Panc1 (cell line): ENCODE measurements at regions not wholly inside any gene's neighbourhood (a gene's known extent, or its start where the extent isn't known, plus 50 kb on each side); places are given as distances from the start of the nearest gene placed in this dataset.

Source experiments
- ATAC-seq: fragments of 200-7000 bp; cut with Tn5 transposase; 2 replicates; pipeline ENCODE4 v1.9.1; 2020; ENCODE audit warnings: mild to moderate bottlenecking, moderate library complexity
- BruUV-seq: library from RNA; stranded (reverse); fragments of 400-500 nt; replicated peaks from 2 replicates; lab custom pipeline; 2021; lab: Mats Ljungman, UMichigan
- CTCF ChIA-PET: fragments of 300-600 bp; sonication (Branson Sonifier 250); formaldehyde crosslinking; loops from one replicate; lab custom pipeline; 2022; ENCODE audit warnings: antibody characterized with exemption; lab: Charles Lee
- POLR2A ChIA-PET: fragments of 300-600 bp; sonication (Branson Sonifier 250); formaldehyde crosslinking; loops from one replicate; lab custom pipeline; 2022; ENCODE audit warnings: antibody characterized with exemption; lab: Charles Lee
- DNase-seq: peaks from one replicate; pipeline ENCODE4 v3.0.0-alpha.2; 2010; ENCODE audit warnings: low read depth, low spot score
- H3K27ac ChIP-seq: 2 replicates; pipeline ENCODE4 v1.5.1; 2011; ENCODE audit warnings: mild to moderate bottlenecking, low read length, inconsistent platforms
- H3K27me3 ChIP-seq: fragments of 200-500 bp; sonication (Bioruptor generic); 2 replicates; pipeline ENCODE4 v1.6.0; 2014; ENCODE audit warnings: low read length, inconsistent platforms; ENCODE audit not compliant: control insufficient read depth, insufficient read depth
- H3K36me3 ChIP-seq: fragments of 200-500 bp; sonication (Bioruptor generic); 2 replicates; pipeline ENCODE4 v1.5.1; 2014; ENCODE audit warnings: inconsistent platforms, mild to moderate bottlenecking, low read length, moderate library complexity; ENCODE audit not compliant: control insufficient read depth, insufficient read depth
- H3K4me1 ChIP-seq: 2 replicates; pipeline ENCODE4 v1.5.1; 2011; ENCODE audit warnings: inconsistent platforms, mild to moderate bottlenecking, low read length, moderate library complexity; ENCODE audit not compliant: control insufficient read depth, insufficient read depth
- H3K4me3 ChIP-seq, 2 experiments: 2 replicates each; pipeline ENCODE4 v1.5.1; 2011 to 2012; ENCODE audit warnings: low read depth in 2 of 2, low read length in 2 of 2, mild to moderate bottlenecking in 2 of 2, inconsistent platforms in 1 of 2, moderate library complexity in 1 of 2
- H3K9me3 ChIP-seq: fragments of 200-500 bp; sonication (Bioruptor generic); 2 replicates; pipeline ENCODE4 v1.5.1; 2014; ENCODE audit warnings: low read depth, mild to moderate bottlenecking, inconsistent platforms, low read length, moderate library complexity; ENCODE audit not compliant: control insufficient read depth, insufficient read depth
- CTCF ChIP-seq: fragments of 450-650 bp; IDR thresholded peaks from 2 replicates; pipeline ENCODE4 v1.5.1; 2017; ENCODE audit warnings: mild to moderate bottlenecking
- POLR2AphosphoS5 ChIP-seq: IDR thresholded peaks from 2 replicates; pipeline ENCODE4 v1.6.1; 2012; ENCODE audit warnings: mild to moderate bottlenecking, low read depth, low read length, moderate library complexity
- REST ChIP-seq, 2 experiments: IDR thresholded peaks; 2 replicates each; pipeline ENCODE4 v1.6.1; 2011 to 2012; ENCODE audit warnings: low read depth in 2 of 2, control low read depth in 1 of 2, low read length in 1 of 2, mild to moderate bottlenecking in 1 of 2, moderate library complexity in 1 of 2; ENCODE audit not compliant: insufficient read depth in 1 of 2
- SIN3A ChIP-seq: IDR thresholded peaks from 2 replicates; pipeline ENCODE4 v1.6.1; 2012; ENCODE audit warnings: low read depth, mild to moderate bottlenecking, low read length, moderate library complexity, borderline replicate concordance; ENCODE audit not compliant: insufficient read depth
- TCF7L2 ChIP-seq: IDR thresholded peaks from 2 replicates; pipeline ENCODE4 v1.6.1; 2011; ENCODE audit warnings: mild to moderate bottlenecking, low read depth, low read length, inconsistent platforms
- in situ Hi-C: cut with HindIII; loops from 2 replicates; pipeline ENCODE4 v1.10.0; 2016; ENCODE audit warnings: low sequenced_read_pairs, low pct_unique_long_range_greater_than_20kb
- intact Hi-C: fragments of 100-400 bp; cut with micrococcal nuclease; formaldehyde crosslinking; loops from one replicate; pipeline ENCODE4 v1.10.0; 2022; ENCODE audit not compliant: unreplicated experiment

- BruUV-seq: no TSS peak
- H3K4me1 ChIP-seq: no peaks in the 10 kb centered on the region
- H3K9me3 ChIP-seq: no peaks in the 10 kb centered on the region
- TF ChIP-seq CTCF: no peak
- TF ChIP-seq POLR2AphosphoS5: no peak
- TF ChIP-seq TCF7L2: no peak
- TF ChIP-seq REST (IDR thresholded peaks at IDR 0.05; ENCODE audit: insufficient read depth in 1 of 2, low read depth in 2 of 2, low read length in 1 of 2): no peak
- no peak for TF ChIP-seq SIN3A
- in situ Hi-C loops (no loop called here), intact Hi-C loops (no loop called here)
- no peak for DNase-seq
- no peak overlapping the region for H3K27ac ChIP-seq
- H3K27me3 ChIP-seq: no peaks in the 10 kb centered on the region
- CTCF ChIA-PET: no interaction called here
- POLR2A ChIA-PET: no interaction called here
- no peak overlapping the region for H3K4me3 ChIP-seq
- H3K36me3 ChIP-seq: no peaks in the 10 kb centered on the region
- no peak for ATAC-seq
These were observed 1031.6 kb upstream of the WWC1 start for GRCh38 chr5:167259806-167260205.

GRCh38 chr5:167261309-167262100, 1029.9 kb upstream of the WWC1 start:
- CTCF ChIA-PET: no interaction called here
- intact Hi-C loops: no loop called here
- no TSS peak for BruUV-seq
- in situ Hi-C loops: no loop called here
- DNase-seq (no peak), ATAC-seq (no peak)
- TF ChIP-seq CTCF: peak; percentile 21
- no peak for TF ChIP-seq SIN3A
- POLR2A ChIA-PET: no interaction called here
- Histone ChIP-seq H3K36me3 (no peaks in the 10 kb centered on the region), H3K4me1 (no peaks in the 10 kb centered on the region), H3K4me3 (no peak overlapping the region), H3K27ac (no peak overlapping the region), H3K9me3 (no peaks in the 10 kb centered on the region), H3K27me3 (no peaks in the 10 kb centered on the region)
